ENCODE measurements at regions not wholly inside any gene's neighbourhood (a gene's known extent, or its start where the extent isn't known, plus 50 kb on each side); places are given as distances from the start of the nearest gene placed in this dataset.

DNA sequence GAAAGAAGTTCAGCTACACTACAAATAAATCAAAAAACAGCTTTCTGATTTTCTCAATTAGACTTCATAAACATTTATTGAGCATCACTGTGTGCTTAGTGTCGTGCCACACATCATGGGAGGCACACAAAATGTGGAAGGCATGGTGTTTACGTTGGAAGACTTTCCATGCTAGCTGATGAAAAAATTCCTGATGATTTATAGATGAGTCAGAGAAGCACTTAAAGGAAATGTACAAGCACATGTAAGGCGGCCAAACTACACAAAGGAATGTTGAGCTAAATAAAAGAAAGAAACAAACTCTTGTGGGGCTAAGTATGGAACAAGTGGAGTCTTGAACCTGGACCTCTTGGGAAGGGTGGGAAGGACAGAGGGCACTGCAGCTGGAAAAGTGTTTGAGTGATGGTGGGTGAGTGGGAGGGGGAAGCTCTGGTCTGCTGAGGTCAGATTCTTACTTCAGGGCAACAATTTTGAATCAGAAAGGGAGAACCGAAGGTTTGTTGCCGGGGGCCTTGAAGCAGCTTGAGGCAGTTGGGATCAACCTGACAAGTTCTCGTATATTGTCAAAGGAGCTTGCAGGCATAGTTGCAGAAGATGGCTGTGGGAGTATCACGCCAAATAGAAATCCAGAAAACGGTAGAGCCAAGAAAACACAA is 66.9 kb downstream of the FOXB1 start:
- Histone ChIP-seq H3K9me3 (no peaks in the 10 kb centered on the region), H3K4me1 (no peaks in the 10 kb centered on the region), H3K4me3 (no peak overlapping the region), H3K36me3 (no peaks in the 10 kb centered on the region), H3K27ac (no peak overlapping the region), H3K27me3 (no peaks in the 10 kb centered on the region)
- no peak for DNase-seq
- no peak for TF ChIP-seq POLR2A (IDR thresholded peaks at IDR 0.05)
- TF ChIP-seq, protein P1, sequence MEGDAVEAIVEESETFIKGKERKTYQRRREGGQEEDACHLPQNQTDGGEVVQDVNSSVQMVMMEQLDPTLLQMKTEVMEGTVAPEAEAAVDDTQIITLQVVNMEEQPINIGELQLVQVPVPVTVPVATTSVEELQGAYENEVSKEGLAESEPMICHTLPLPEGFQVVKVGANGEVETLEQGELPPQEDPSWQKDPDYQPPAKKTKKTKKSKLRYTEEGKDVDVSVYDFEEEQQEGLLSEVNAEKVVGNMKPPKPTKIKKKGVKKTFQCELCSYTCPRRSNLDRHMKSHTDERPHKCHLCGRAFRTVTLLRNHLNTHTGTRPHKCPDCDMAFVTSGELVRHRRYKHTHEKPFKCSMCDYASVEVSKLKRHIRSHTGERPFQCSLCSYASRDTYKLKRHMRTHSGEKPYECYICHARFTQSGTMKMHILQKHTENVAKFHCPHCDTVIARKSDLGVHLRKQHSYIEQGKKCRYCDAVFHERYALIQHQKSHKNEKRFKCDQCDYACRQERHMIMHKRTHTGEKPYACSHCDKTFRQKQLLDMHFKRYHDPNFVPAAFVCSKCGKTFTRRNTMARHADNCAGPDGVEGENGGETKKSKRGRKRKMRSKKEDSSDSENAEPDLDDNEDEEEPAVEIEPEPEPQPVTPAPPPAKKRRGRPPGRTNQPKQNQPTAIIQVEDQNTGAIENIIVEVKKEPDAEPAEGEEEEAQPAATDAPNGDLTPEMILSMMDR (IDR thresholded peaks at IDR 0.05): no peak

DNA sequence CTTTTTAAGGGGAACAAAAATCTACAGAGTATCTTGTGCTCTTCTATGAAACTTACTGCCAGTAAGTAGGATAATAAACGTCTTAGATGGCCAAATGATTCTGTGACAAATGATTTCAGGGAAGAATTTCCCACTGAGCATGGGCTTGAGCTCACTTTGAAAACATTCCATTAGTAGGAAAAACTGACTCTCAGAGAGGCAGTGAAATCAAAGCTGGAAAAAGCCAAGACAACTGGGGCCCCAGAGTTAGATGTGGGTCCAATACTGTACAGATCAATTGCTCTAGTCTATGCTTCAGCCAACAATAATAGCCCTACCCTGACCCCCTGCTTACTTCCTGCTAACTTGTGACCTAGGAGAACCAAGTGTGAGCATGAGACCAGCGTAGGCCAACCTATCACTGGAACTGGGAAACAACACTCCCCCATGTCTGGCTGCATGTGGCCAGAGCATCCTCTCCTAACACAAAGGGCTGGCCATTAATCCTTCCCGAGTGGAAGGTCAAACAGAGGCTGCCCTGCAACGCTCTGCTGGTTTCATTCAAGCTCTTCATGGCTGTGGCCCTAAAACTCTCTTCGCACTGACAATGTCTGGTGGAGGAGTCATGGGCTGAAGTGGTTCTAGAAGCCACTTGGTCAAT is 68.8 kb downstream of the FOXB1 start:
- no peak overlapping the region for H3K27ac ChIP-seq
- H3K4me3 ChIP-seq: no peak overlapping the region
- no peaks in the 10 kb centered on the region for H3K36me3 ChIP-seq
- H3K4me1 ChIP-seq: no peaks in the 10 kb centered on the region
- H3K27me3 ChIP-seq: no peaks in the 10 kb centered on the region
- TF ChIP-seq POLR2A (IDR thresholded peaks at IDR 0.05): no peak
- TF ChIP-seq, protein P1 (IDR thresholded peaks at IDR 0.05): no peak
- no peaks in the 10 kb centered on the region for H3K9me3 ChIP-seq
- DNase-seq: no peak

DNA sequence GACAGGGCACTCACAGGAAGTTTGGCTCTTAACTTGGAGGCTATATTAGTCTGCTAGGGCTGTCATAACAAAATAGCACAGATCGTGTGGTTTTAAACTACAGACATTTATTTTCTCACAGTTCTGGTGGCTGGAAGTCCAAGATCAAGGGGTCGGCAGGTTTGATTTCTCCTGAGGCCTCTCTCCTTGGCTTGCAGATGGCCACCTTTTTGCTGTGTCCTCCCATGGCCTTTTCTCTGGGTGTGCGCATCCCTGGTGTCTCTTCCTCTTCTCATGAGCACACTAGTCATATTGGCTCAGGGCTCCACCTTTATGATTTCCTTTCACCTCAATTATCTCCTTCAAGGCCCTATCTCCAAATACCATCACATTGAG is 69.3 kb downstream of the FOXB1 start:
- Histone ChIP-seq H3K27ac (no peak overlapping the region), H3K27me3 (no peaks in the 10 kb centered on the region), H3K9me3 (no peaks in the 10 kb centered on the region), H3K4me3 (no peak overlapping the region), H3K4me1 (no peaks in the 10 kb centered on the region), H3K36me3 (no peaks in the 10 kb centered on the region)
- DNase-seq: no peak
- TF ChIP-seq, protein P1 (IDR thresholded peaks at IDR 0.05): no peak
- no peak for TF ChIP-seq POLR2A (IDR thresholded peaks at IDR 0.05)

DNA sequence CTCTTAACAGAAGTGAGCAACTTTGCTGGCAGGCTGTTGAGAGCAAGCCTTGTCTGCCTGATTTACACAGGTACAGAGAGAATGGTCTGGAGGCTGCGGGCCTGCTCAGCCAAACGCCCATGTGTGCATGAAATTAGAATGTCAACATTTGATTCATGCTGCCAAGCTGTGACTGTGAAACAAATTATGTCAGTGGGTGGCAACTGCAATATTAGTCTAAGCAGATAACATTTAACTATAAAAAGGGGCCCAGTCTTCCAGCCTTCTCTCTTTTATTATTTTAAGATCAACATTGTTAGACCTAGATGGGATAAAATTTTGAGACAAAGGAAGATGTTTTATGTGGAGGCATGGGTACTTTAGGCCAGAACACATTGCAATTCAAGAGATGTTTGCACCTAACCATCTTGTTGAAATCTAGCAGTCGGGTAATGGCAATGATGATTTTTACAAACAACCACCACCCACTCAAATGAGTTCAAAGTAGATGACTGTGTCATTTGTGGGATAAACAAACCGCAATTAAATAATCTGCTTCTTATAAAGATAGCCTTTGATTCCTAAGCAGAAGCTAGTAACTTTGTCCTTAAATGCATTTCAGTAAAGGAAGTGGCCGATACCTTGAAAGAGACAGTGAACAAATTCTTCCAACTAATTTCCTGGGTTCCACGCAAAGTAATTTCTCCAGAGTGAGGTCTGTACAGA is 70.2 kb downstream of the FOXB1 start:
- no peaks in the 10 kb centered on the region for H3K4me1 ChIP-seq
- no peak for DNase-seq
- TF ChIP-seq, protein P1 (IDR thresholded peaks at IDR 0.05): no peak
- TF ChIP-seq POLR2A (IDR thresholded peaks at IDR 0.05): no peak
- H3K36me3 ChIP-seq: no peaks in the 10 kb centered on the region
- H3K4me3 ChIP-seq: no peak overlapping the region
- no peak overlapping the region for H3K27ac ChIP-seq
- H3K27me3 ChIP-seq: no peaks in the 10 kb centered on the region
- H3K9me3 ChIP-seq: no peaks in the 10 kb centered on the region

DNA sequence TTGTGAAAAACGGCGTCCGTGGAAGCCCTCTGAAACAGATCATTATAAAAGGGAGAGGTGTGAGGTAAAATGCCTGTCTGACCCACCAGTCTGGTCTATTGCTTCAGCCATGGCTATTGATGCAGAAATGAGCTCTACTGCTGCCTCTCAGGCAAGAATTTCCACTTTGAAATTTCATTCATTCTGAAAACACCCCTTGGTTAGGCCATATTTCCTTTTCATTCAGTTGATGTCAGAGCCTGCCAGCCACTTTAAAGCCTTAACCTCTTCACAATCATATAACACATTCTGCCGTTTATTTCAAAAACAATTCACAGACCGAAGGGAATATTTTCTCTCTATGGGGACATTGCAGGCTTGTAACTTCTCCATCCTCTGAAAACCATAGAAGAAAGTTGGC is 71.9 kb downstream of the FOXB1 start:
- Histone ChIP-seq H3K4me3 (no peak overlapping the region), H3K27ac (no peak overlapping the region), H3K36me3 (no peaks in the 10 kb centered on the region), H3K9me3 (no peaks in the 10 kb centered on the region), H3K4me1 (no peaks in the 10 kb centered on the region), H3K27me3 (no peaks in the 10 kb centered on the region)
- DNase-seq: no peak
- TF ChIP-seq, protein P1 (IDR thresholded peaks at IDR 0.05): no peak
- no peak for TF ChIP-seq POLR2A (IDR thresholded peaks at IDR 0.05)
